ENCODE measurements at regions not wholly inside any gene's neighbourhood (a gene's known extent, or its start where the extent isn't known, plus 50 kb on each side); places are given as distances from the start of the nearest gene placed in this dataset.

DNA sequence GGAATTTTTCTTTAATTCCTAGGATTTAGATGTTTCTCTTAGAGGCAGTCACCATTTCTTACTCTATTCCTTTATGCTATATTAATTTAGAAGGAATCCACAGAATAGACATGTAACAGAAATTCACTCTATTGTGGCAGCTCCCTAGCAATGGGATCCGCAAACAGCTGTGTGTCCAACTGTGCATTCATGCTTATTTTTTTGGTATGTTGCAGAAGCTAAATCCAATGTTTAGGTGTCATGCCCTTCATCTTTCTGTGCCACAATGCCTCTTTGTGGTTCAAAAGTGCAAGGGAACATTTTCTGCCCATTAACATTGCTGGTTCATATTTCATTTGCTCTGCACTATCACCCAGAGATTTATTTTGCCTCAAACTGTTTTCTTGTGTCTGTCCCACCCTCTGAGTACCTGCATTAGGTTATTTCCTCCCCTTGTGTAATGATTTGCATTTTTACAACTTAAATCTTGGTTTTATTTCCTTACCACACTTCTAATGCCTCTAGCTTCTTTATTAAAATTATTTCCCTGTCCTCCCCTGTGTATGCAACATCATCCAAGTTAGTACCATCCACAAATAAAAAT lies 816.5 kb downstream of the EFNA5 start:
- no peak overlapping the region for H3K27ac ChIP-seq (ENCODE audit: low read length)
- H3K4me3 ChIP-seq (ENCODE audit: low read length in 2 of 2), result no peak overlapping the region
- peaks cover 0 to 3% of the 10 kb centered on the region in 2 donors for H3K9me3 ChIP-seq (ENCODE audit: control insufficient read depth in 2 of 2, low read length in 2 of 2)
- no peaks in the 10 kb centered on the region for H3K36me3 ChIP-seq (ENCODE audit: control insufficient read depth in 2 of 2, insufficient read depth in 2 of 2, low read length in 2 of 2)
- no peak overlapping the region for H3K9ac ChIP-seq (ENCODE audit: low read length in 2 of 2)
- H3K27me3 ChIP-seq (ENCODE audit: control insufficient read depth in 1 of 2, insufficient read depth in 2 of 2, low read length in 2 of 2), result no peaks in the 10 kb centered on the region
- H3K4me1 ChIP-seq (ENCODE audit: control insufficient read depth, insufficient read depth, low read length), result no peaks in the 10 kb centered on the region

DNA sequence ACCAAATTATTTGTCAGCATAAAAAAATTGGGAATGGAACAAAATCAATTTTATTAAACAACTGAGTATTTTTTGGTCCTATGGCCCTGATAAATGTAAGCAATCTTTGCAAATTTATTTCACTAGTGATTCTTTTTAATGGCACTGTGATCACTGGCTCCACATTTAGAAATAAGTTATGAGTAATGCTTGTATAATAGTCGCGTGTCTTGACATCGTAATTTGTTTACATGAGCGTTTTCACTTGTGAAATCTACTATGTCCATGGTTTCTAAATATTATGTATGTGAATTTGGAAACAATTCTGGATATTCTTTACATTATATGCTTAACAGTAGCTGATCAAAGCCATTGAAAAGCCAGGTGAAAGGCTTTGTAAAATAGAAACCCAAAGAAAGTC lies 817.5 kb downstream of the EFNA5 start:
- Histone ChIP-seq H3K9ac (ENCODE audit: low read length in 2 of 2) (no peak overlapping the region), H3K27me3 (ENCODE audit: control insufficient read depth in 1 of 2, insufficient read depth in 2 of 2, low read length in 2 of 2) (no peaks in the 10 kb centered on the region), H3K4me3 (ENCODE audit: low read length in 2 of 2) (no peak overlapping the region), H3K4me1 (ENCODE audit: control insufficient read depth, insufficient read depth, low read length) (no peaks in the 10 kb centered on the region), H3K9me3 (ENCODE audit: control insufficient read depth in 2 of 2, low read length in 2 of 2) (peaks cover 0 to 3% of the 10 kb centered on the region in 2 donors), H3K36me3 (ENCODE audit: control insufficient read depth in 2 of 2, insufficient read depth in 2 of 2, low read length in 2 of 2) (no peaks in the 10 kb centered on the region), H3K27ac (ENCODE audit: low read length) (no peak overlapping the region)

DNA sequence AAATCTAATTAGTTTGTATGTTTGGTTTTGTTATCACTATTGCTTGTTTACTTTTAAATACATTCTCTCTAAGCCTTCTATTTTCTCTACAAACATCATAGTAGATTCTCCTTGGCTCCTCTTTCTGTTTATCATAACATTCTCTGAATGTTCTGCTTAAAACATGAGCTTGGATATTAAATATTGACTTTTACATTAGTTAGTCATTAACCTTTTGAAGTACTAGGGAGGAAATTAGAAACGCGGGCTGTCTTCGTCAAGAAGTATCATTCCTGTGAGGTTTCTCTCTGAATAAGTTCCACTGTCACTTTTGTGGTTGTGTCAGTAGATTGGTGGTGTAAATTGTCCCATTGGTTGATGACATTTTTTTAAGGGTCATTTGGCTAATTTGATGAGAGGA lies 821.5 kb downstream of the EFNA5 start:
- H3K9me3 ChIP-seq (ENCODE audit: control insufficient read depth in 2 of 2, low read length in 2 of 2), result no peaks in the 10 kb centered on the region
- H3K9ac ChIP-seq (ENCODE audit: low read length in 2 of 2), result no peak overlapping the region
- H3K4me3 ChIP-seq (ENCODE audit: low read length in 2 of 2), result no peak overlapping the region
- H3K36me3 ChIP-seq (ENCODE audit: control insufficient read depth in 2 of 2, insufficient read depth in 2 of 2, low read length in 2 of 2), result no peaks in the 10 kb centered on the region
- H3K27me3 ChIP-seq (ENCODE audit: control insufficient read depth in 1 of 2, insufficient read depth in 2 of 2, low read length in 2 of 2), result no peaks in the 10 kb centered on the region
- H3K27ac ChIP-seq (ENCODE audit: low read length), result no peak overlapping the region
- no peaks in the 10 kb centered on the region for H3K4me1 ChIP-seq (ENCODE audit: control insufficient read depth, insufficient read depth, low read length)

DNA sequence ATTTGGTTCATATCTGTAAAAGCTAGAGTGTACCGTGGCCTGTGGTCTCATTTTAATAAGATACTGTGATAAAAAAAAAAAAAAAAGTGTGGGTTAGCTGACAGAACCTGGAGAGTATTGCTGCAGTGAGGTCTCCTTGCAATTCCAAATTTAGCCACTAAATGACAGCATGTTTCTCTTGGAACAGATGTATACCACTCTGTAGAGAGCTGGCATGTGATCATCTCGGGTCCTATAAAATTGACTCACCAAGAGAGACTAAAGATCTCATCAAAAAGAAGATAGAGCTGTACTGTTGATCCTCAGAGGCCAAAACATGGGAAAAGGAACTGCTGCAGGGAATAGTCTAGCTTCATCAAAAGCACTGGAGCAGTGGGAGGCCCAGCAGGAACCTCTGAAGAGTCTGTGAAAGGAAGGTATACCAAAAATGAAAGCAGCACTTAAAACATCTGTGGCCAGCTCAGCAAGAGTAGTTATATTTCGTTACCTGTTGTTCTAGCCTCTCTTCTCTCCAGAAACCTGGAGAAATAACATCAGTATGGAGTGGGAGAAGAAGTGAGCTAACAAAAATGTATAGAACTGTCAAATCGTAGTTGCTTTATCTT lies 826.8 kb downstream of the EFNA5 start:
- no peak overlapping the region for H3K4me3 ChIP-seq (ENCODE audit: low read length in 2 of 2)
- no peaks in the 10 kb centered on the region for H3K36me3 ChIP-seq (ENCODE audit: control insufficient read depth in 2 of 2, insufficient read depth in 2 of 2, low read length in 2 of 2)
- no peaks in the 10 kb centered on the region for H3K4me1 ChIP-seq (ENCODE audit: control insufficient read depth, insufficient read depth, low read length)
- no peak overlapping the region for H3K27ac ChIP-seq (ENCODE audit: low read length)
- H3K27me3 ChIP-seq (ENCODE audit: control insufficient read depth in 1 of 2, insufficient read depth in 2 of 2, low read length in 2 of 2), result no peaks in the 10 kb centered on the region
- H3K9me3 ChIP-seq (ENCODE audit: control insufficient read depth in 2 of 2, low read length in 2 of 2), result no peaks in the 10 kb centered on the region
- no peak overlapping the region for H3K9ac ChIP-seq (ENCODE audit: low read length in 2 of 2)

DNA sequence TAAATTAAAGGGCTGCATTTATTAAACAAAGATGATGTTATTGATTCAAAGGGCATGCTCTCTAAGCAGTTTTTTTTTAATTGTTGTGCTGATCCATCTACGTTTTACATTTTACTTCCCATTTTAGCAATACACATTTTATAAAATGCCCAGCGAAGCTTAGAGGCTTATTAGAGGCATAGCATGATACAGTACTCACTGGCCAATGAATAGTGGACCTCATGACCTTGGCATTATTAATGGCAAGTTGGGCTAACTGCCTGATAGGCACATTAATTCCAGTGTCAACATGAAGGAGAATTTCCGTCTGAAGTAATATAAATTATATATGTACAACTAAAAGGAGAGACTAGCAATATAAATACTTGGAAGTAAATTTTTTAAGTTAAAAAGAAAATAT lies 837.2 kb downstream of the EFNA5 start:
- no peaks in the 10 kb centered on the region for H3K36me3 ChIP-seq (ENCODE audit: control insufficient read depth in 2 of 2, insufficient read depth in 2 of 2, low read length in 2 of 2)
- H3K27ac ChIP-seq (ENCODE audit: low read length), result no peak overlapping the region
- no peaks in the 10 kb centered on the region for H3K27me3 ChIP-seq (ENCODE audit: control insufficient read depth in 1 of 2, insufficient read depth in 2 of 2, low read length in 2 of 2)
- H3K4me3 ChIP-seq (ENCODE audit: low read length in 2 of 2), result no peak overlapping the region
- no peaks in the 10 kb centered on the region for H3K9me3 ChIP-seq (ENCODE audit: control insufficient read depth in 2 of 2, low read length in 2 of 2)
- no peaks in the 10 kb centered on the region for H3K4me1 ChIP-seq (ENCODE audit: control insufficient read depth, insufficient read depth, low read length)
- no peak overlapping the region for H3K9ac ChIP-seq (ENCODE audit: low read length in 2 of 2)

DNA sequence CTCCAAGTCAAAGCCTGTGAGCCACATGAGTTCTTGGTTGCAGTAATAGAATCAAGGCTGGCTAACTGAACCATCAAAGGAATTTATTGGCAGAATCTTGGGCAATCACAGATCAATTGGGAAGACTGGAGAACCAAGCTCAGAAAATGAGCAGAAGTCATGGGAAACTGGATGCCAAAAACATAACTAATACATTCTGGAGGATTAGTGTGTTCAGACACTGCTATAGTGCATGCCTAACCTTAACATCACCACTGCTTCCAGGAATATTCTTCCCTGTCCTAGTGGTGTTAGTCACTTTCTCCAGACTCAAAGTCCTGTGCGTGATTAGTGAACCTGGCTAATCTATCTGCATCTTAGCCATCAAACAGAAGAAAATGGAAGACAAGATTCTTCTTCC lies 843.7 kb downstream of the EFNA5 start:
- H3K27ac ChIP-seq (ENCODE audit: low read length), result no peak overlapping the region
- H3K4me3 ChIP-seq (ENCODE audit: low read length in 2 of 2), result no peak overlapping the region
- no peaks in the 10 kb centered on the region for H3K36me3 ChIP-seq (ENCODE audit: control insufficient read depth in 2 of 2, insufficient read depth in 2 of 2, low read length in 2 of 2)
- no peak overlapping the region for H3K9ac ChIP-seq (ENCODE audit: low read length in 2 of 2)
- no peaks in the 10 kb centered on the region for H3K4me1 ChIP-seq (ENCODE audit: control insufficient read depth, insufficient read depth, low read length)
- H3K27me3 ChIP-seq (ENCODE audit: control insufficient read depth in 1 of 2, insufficient read depth in 2 of 2, low read length in 2 of 2), result no peaks in the 10 kb centered on the region
- no peaks in the 10 kb centered on the region for H3K9me3 ChIP-seq (ENCODE audit: control insufficient read depth in 2 of 2, low read length in 2 of 2)

DNA sequence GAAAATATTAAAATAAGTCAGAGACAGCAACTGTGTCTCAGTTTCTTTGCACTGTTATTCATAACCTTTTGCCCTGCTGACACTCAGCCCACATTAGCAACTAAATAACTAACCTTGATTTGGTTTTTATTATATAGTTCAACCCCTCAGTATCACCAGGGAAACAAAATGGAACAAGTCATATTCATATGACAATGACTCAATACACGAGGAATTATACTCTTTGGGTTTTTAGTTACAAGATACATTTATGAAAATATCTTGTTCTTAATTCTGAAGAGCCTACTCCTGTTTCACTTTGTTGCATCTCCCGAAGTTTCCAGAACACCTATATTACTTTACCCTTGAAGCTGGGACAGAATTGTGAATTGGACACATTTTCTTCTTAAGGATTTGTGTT lies 845.4 kb downstream of the EFNA5 start:
- Histone ChIP-seq H3K36me3 (ENCODE audit: control insufficient read depth in 2 of 2, insufficient read depth in 2 of 2, low read length in 2 of 2) (no peaks in the 10 kb centered on the region), H3K9me3 (ENCODE audit: control insufficient read depth in 2 of 2, low read length in 2 of 2) (no peaks in the 10 kb centered on the region), H3K4me1 (ENCODE audit: control insufficient read depth, insufficient read depth, low read length) (no peaks in the 10 kb centered on the region), H3K27ac (ENCODE audit: low read length) (no peak overlapping the region), H3K4me3 (ENCODE audit: low read length in 2 of 2) (no peak overlapping the region), H3K27me3 (ENCODE audit: control insufficient read depth in 1 of 2, insufficient read depth in 2 of 2, low read length in 2 of 2) (no peaks in the 10 kb centered on the region), H3K9ac (ENCODE audit: low read length in 2 of 2) (no peak overlapping the region)

DNA sequence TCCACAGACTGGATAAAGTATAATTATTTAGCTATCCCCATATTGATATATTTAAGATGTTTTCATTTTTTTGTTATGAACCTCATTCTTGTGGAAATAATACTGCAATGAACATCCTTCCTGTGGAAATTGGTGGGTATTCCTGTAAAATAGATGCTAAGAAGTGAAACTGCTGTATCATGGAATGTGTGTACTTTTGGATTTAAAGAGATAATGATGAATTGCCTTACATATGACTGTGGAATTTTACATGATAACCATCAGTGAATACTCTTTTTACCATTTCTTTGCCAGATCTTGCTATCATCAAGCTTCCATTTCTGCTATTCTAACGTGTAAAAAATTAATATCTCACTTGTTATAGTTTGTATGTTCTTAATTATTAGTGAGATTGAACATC lies 847.9 kb downstream of the EFNA5 start:
- Histone ChIP-seq H3K27ac (ENCODE audit: low read length) (no peak overlapping the region), H3K36me3 (ENCODE audit: control insufficient read depth in 2 of 2, insufficient read depth in 2 of 2, low read length in 2 of 2) (no peaks in the 10 kb centered on the region), H3K4me3 (ENCODE audit: low read length in 2 of 2) (no peak overlapping the region), H3K27me3 (ENCODE audit: control insufficient read depth in 1 of 2, insufficient read depth in 2 of 2, low read length in 2 of 2) (no peaks in the 10 kb centered on the region), H3K9ac (ENCODE audit: low read length in 2 of 2) (no peak overlapping the region), H3K4me1 (ENCODE audit: control insufficient read depth, insufficient read depth, low read length) (no peaks in the 10 kb centered on the region), H3K9me3 (ENCODE audit: control insufficient read depth in 2 of 2, low read length in 2 of 2) (no peaks in the 10 kb centered on the region)

DNA sequence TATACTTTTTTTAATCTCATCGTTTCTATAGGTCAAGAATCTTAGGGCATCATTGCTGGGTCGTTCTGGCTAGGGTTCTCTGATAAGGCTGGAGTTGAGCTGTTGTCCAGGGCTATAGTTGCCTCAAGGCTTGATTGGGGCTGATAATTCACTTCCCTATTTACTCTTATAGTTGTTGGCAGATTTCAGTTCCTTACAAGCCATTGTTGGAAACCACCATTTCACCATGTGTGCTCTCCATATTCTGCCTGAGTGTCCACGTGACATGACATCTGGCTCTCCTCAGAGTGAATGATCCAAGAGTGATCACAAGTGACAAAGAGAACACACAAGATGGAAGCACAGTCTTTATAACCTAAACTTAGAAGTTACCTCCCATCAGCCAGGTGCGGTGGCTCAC lies 852.2 kb downstream of the EFNA5 start:
- no peak overlapping the region for H3K27ac ChIP-seq (ENCODE audit: low read length)
- no peak overlapping the region for H3K9ac ChIP-seq (ENCODE audit: low read length in 2 of 2)
- no peaks in the 10 kb centered on the region for H3K27me3 ChIP-seq (ENCODE audit: control insufficient read depth in 1 of 2, insufficient read depth in 2 of 2, low read length in 2 of 2)
- no peaks in the 10 kb centered on the region for H3K9me3 ChIP-seq (ENCODE audit: control insufficient read depth in 2 of 2, low read length in 2 of 2)
- H3K4me1 ChIP-seq (ENCODE audit: control insufficient read depth, insufficient read depth, low read length), result no peaks in the 10 kb centered on the region
- H3K36me3 ChIP-seq (ENCODE audit: control insufficient read depth in 2 of 2, insufficient read depth in 2 of 2, low read length in 2 of 2), result no peaks in the 10 kb centered on the region
- no peak overlapping the region for H3K4me3 ChIP-seq (ENCODE audit: low read length in 2 of 2)

DNA sequence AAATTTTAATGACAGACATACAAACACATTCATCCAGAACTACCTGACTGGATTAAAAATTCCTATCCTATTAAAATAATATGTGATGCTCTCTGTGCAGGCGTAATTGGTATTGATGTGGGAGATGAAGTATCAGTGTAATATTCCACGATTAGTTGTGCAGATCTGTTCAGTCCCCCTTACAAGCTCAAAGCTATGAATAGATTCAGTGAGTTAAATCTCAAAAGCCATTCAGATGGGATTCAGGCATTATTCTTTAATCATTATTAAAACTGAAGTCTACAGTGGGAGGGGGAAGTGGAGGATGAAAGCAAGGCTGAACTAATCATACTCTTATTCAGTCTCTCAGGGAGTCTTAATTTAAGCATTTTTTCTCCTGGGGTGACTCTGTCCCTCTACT lies 855.8 kb downstream of the EFNA5 start:
- Histone ChIP-seq H3K9ac (ENCODE audit: low read length in 2 of 2) (no peak overlapping the region), H3K4me1 (ENCODE audit: control insufficient read depth, insufficient read depth, low read length) (no peaks in the 10 kb centered on the region), H3K27ac (ENCODE audit: low read length) (no peak overlapping the region), H3K9me3 (ENCODE audit: control insufficient read depth in 2 of 2, low read length in 2 of 2) (no peaks in the 10 kb centered on the region), H3K4me3 (ENCODE audit: low read length in 2 of 2) (no peak overlapping the region), H3K36me3 (ENCODE audit: control insufficient read depth in 2 of 2, insufficient read depth in 2 of 2, low read length in 2 of 2) (no peaks in the 10 kb centered on the region), H3K27me3 (ENCODE audit: control insufficient read depth in 1 of 2, insufficient read depth in 2 of 2, low read length in 2 of 2) (no peaks in the 10 kb centered on the region)

DNA sequence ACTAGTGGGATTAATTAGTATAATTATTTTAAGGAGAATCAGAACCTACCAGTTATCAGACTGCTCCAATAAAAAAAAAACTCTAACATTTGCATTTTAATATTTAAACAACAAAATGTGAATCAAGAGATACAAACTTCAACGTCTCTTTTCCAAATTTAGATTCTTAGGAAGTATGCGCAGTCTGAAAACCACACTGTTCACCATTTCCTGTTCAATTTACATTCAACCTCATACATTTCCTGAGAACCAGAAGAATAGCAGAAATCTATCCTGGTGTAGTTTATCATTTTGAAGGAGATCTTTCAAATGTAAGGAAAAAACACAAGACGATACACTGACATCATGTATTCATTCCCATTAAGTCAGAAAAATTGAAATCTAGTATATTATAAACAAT lies 869.2 kb downstream of the EFNA5 start:
- no peak overlapping the region for H3K27ac ChIP-seq (ENCODE audit: low read length)

More for the DNA sequence above, 869.2 kb downstream of the EFNA5 start:
- H3K4me1 ChIP-seq (ENCODE audit: control insufficient read depth, insufficient read depth, low read length), result no peaks in the 10 kb centered on the region
- no peak overlapping the region for H3K9ac ChIP-seq (ENCODE audit: low read length in 2 of 2)
- H3K27me3 ChIP-seq (ENCODE audit: control insufficient read depth in 1 of 2, insufficient read depth in 2 of 2, low read length in 2 of 2), result no peaks in the 10 kb centered on the region
- H3K4me3 ChIP-seq (ENCODE audit: low read length in 2 of 2), result no peak overlapping the region
- no peaks in the 10 kb centered on the region for H3K9me3 ChIP-seq (ENCODE audit: control insufficient read depth in 2 of 2, low read length in 2 of 2)
- no peaks in the 10 kb centered on the region for H3K36me3 ChIP-seq (ENCODE audit: control insufficient read depth in 2 of 2, insufficient read depth in 2 of 2, low read length in 2 of 2)
